MCF 10A (cell line): ENCODE measurements at regions not wholly inside any gene's neighbourhood (a gene's known extent, or its start where the extent isn't known, plus 50 kb on each side); places are given as distances from the start of the nearest gene placed in this dataset.

Experiments used
- BruUV-seq: library from RNA; stranded (reverse); fragments of 400-500 nt; replicated peaks from 2 replicates; lab custom pipeline; 2021; lab: Mats Ljungman, UMichigan
- CTCF ChIA-PET: fragments of 300-600 bp; sonication (Branson Sonifier 250); formaldehyde crosslinking; extraction: SDS; loops from one replicate; lab custom pipeline; 2021; ENCODE audit warnings: antibody characterized with exemption, inconsistent platforms; lab: Yijun Ruan, JAX
- POLR2A ChIA-PET: fragments of 300-600, 350-650 bp; sonication (Branson Sonifier 250); formaldehyde crosslinking; extraction: SDS; loops from one replicate; lab custom pipeline; 2020; ENCODE audit warnings: antibody characterized with exemption, inconsistent platforms; lab: Yijun Ruan, JAX
- DNase-seq: peaks from one replicate; pipeline ENCODE4 v3.0.0-alpha.2; 2018; ENCODE audit not compliant: unreplicated experiment
- H3K27ac Mint-ChIP-seq: one replicate; pipeline ENCODE4 v1.8.0; 2022; ENCODE audit warnings: mild to moderate bottlenecking, low read depth, mixed read lengths; ENCODE audit not compliant: unreplicated experiment
- H3K27me3 Mint-ChIP-seq: one replicate; pipeline ENCODE4 v1.8.0; 2022; ENCODE audit warnings: mixed read lengths; ENCODE audit not compliant: insufficient read depth, unreplicated experiment
- H3K36me3 Mint-ChIP-seq: one replicate; pipeline ENCODE4 v1.8.0; 2022; ENCODE audit warnings: mild to moderate bottlenecking, moderate library complexity, mixed read lengths; ENCODE audit not compliant: insufficient read depth, unreplicated experiment
- H3K4me1 Mint-ChIP-seq: one replicate; pipeline ENCODE4 v1.8.0; 2022; ENCODE audit warnings: mixed read lengths; ENCODE audit not compliant: insufficient read depth, unreplicated experiment
- H3K4me3 Mint-ChIP-seq: one replicate; pipeline ENCODE4 v1.8.0; 2022; ENCODE audit warnings: mild to moderate bottlenecking, moderate library complexity, mixed read lengths; ENCODE audit not compliant: unreplicated experiment
- H3K9me3 Mint-ChIP-seq: one replicate; pipeline ENCODE4 v1.8.0; 2022; ENCODE audit warnings: mixed read lengths; ENCODE audit not compliant: unreplicated experiment
- CTCF ChIP-seq: fragments of 200-600 bp; IDR thresholded peaks from one replicate; pipeline ENCODE4 v1.8.0; 2022; ENCODE audit warnings: antibody characterized with exemption, mild to moderate bottlenecking; ENCODE audit not compliant: unreplicated experiment
- intact Hi-C: fragments of 100-400 bp; cut with micrococcal nuclease; formaldehyde crosslinking; loops from 2 replicates; pipeline ENCODE4 v1.14.1; 2022

GRCh38 chr1:157193702-157194391, 55.7 kb upstream of the ETV3 start:
- no peak overlapping the region for H3K4me3 Mint-ChIP-seq
- no peaks in the 10 kb centered on the region for H3K36me3 Mint-ChIP-seq
- BruUV-seq = no TSS peak
- intact Hi-C loops = loop anchor here (1.0 to 10.0 kb wide), 4 partner anchors 121 to 302 kb away; no protein-coding TSS in a partner anchor
- POLR2A ChIA-PET = interaction anchor here (0.5 to 1.2 kb wide), 3 partner anchors 10 to 77 kb away, joined by 3 read pairs; no protein-coding TSS in a partner anchor
- peak; percentile 77 for DNase-seq
- H3K27me3 Mint-ChIP-seq = peaks cover 32% of the 10 kb centered on the region
- H3K9me3 Mint-ChIP-seq = no peaks in the 10 kb centered on the region
- no peak overlapping the region for H3K27ac Mint-ChIP-seq
- H3K4me1 Mint-ChIP-seq = peaks cover 6% of the 10 kb centered on the region
- peak; percentile 83 for TF ChIP-seq CTCF
- CTCF ChIA-PET = interaction anchor here (0.5 to 9.5 kb wide), 29 partner anchors 9 to 464 kb away, joined by 3 to 75 read pairs (median 4); no protein-coding TSS in a partner anchor

GRCh38 chr1:157193219-157193618, 55.0 kb upstream of the ETV3 start:
- no peak overlapping the region for H3K4me3 Mint-ChIP-seq
- TF ChIP-seq CTCF = no peak
- peaks cover 6% of the 10 kb centered on the region for H3K4me1 Mint-ChIP-seq
- POLR2A ChIA-PET = interaction anchor here (0.5 to 1.2 kb wide), 3 partner anchors 9 to 77 kb away, joined by 3 read pairs; no protein-coding TSS in a partner anchor
- BruUV-seq = no TSS peak
- peaks cover 32% of the 10 kb centered on the region for H3K27me3 Mint-ChIP-seq
- no peaks in the 10 kb centered on the region for H3K9me3 Mint-ChIP-seq
- no peak overlapping the region for H3K27ac Mint-ChIP-seq
- no peak for DNase-seq
- CTCF ChIA-PET = interaction anchor here (0.6 to 9.5 kb wide), 25 partner anchors 8 to 313 kb away, joined by 3 to 75 read pairs (median 4); no protein-coding TSS in a partner anchor
- no peaks in the 10 kb centered on the region for H3K36me3 Mint-ChIP-seq
- intact Hi-C loops = loop anchor here (1.0 to 10.0 kb wide), 4 partner anchors 122 to 303 kb away; no protein-coding TSS in a partner anchor

GRCh38 chr1:157189986-157190982, 52.1 kb upstream of the ETV3 start:
- intact Hi-C loops = loop anchor here (5.0 to 10.0 kb wide), 2 partner anchors 125 to 187 kb away; no protein-coding TSS in a partner anchor
- ChIA-PET POLR2A (no interaction called here), CTCF (interaction anchor here (0.6 to 9.5 kb wide), 9 partner anchors 5 to 315 kb away, joined by 3 to 75 read pairs (median 4); no protein-coding TSS in a partner anchor)
- no peak for DNase-seq
- no peak overlapping the region for H3K27ac Mint-ChIP-seq
- BruUV-seq = no TSS peak
- TF ChIP-seq CTCF = no peak
- H3K9me3 Mint-ChIP-seq = no peaks in the 10 kb centered on the region
- H3K27me3 Mint-ChIP-seq = peaks cover 53% of the 10 kb centered on the region
- no peak overlapping the region for H3K4me3 Mint-ChIP-seq
- no peaks in the 10 kb centered on the region for H3K36me3 Mint-ChIP-seq
- H3K4me1 Mint-ChIP-seq = peaks cover 6% of the 10 kb centered on the region
